Activated B cell treated with CpG ODN at 0.5 μM for 24 hours (primary cell): ENCODE measurements at regions not wholly inside any gene's neighbourhood (a gene's known extent, or its start where the extent isn't known, plus 50 kb on each side); places are given as distances from the start of the nearest gene placed in this dataset.

Experiments used
- ATAC-seq: fragments of 200-7000 bp; cut with Tn5 transposase; one replicate; pipeline ENCODE4 v1.10.0; 2021; ENCODE audit warnings: low read depth, mild to moderate bottlenecking, moderate library complexity
- CTCF ChIA-PET: fragments of 350-600 bp; sonication (Branson Sonifier 250); formaldehyde crosslinking; loops from one replicate; lab custom pipeline; 2021; ENCODE audit warnings: antibody characterized with exemption; lab: Charles Lee
- POLR2A ChIA-PET: fragments of 350-600 bp; sonication (Branson Sonifier 250); formaldehyde crosslinking; loops from one replicate; lab custom pipeline; 2021; ENCODE audit warnings: antibody characterized with exemption; lab: Charles Lee
- DNase-seq: peaks from one replicate; pipeline ENCODE4 v3.0.0; 2022
- H3K27ac Mint-ChIP-seq: one replicate; pipeline ENCODE4 v1.8.0; 2020; ENCODE audit warnings: mixed read lengths
- H3K27me3 Mint-ChIP-seq: one replicate; pipeline ENCODE4 v1.8.0; 2021; ENCODE audit warnings: mixed read lengths
- H3K36me3 Mint-ChIP-seq: one replicate; pipeline ENCODE4 v1.8.0; 2021; ENCODE audit warnings: low read depth, mixed read lengths
- H3K4me1 Mint-ChIP-seq: one replicate; pipeline ENCODE4 v1.8.0; 2021; ENCODE audit warnings: mixed read lengths
- H3K4me3 Mint-ChIP-seq: one replicate; pipeline ENCODE4 v1.8.0; 2020; ENCODE audit warnings: mild to moderate bottlenecking, mixed read lengths
- H3K9me3 Mint-ChIP-seq: one replicate; pipeline ENCODE4 v1.8.0; 2020; ENCODE audit warnings: mixed read lengths
- intact Hi-C: fragments of 100-400 bp; cut with micrococcal nuclease; formaldehyde crosslinking; loops from one replicate; pipeline ENCODE4 v1.15.1; 2024
- TF ChIP-seq, protein P1 (sequence below): fragments of 200-600 bp; IDR thresholded peaks from one replicate; pipeline ENCODE4 v1.8.0; 2022; ENCODE audit warnings: antibody characterized with exemption, mild to moderate bottlenecking

DNA sequence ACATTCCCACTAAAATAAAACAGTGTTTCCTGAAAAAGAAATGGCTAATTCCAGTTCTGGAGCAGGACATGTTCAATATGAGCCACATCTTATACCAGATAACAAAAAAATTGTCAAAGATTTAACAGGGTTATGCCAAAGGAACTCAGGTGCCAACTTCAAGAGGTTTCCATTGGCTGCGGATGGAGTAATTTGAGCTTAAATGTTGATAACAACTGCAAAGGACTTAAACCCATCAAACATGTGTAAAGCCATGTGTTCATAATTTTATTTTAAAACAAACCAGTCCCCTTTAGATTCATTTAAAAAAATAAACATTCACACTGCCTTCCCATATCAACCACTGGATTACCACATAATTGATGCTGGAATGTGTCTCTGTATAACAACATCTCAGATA is 156.4 kb upstream of the PCDH18 start:
- Mint-ChIP-seq H3K4me1 (no peaks in the 10 kb centered on the region), H3K27ac (no peak overlapping the region), H3K4me3 (no peak overlapping the region), H3K36me3 (no peaks in the 10 kb centered on the region), H3K27me3 (no peaks in the 10 kb centered on the region), H3K9me3 (no peaks in the 10 kb centered on the region)
- ATAC-seq (no peak), DNase-seq (no peak)
- ChIA-PET POLR2A (no interaction called here), CTCF (no interaction called here)
- intact Hi-C loops: no loop called here
- TF ChIP-seq, protein P1, sequence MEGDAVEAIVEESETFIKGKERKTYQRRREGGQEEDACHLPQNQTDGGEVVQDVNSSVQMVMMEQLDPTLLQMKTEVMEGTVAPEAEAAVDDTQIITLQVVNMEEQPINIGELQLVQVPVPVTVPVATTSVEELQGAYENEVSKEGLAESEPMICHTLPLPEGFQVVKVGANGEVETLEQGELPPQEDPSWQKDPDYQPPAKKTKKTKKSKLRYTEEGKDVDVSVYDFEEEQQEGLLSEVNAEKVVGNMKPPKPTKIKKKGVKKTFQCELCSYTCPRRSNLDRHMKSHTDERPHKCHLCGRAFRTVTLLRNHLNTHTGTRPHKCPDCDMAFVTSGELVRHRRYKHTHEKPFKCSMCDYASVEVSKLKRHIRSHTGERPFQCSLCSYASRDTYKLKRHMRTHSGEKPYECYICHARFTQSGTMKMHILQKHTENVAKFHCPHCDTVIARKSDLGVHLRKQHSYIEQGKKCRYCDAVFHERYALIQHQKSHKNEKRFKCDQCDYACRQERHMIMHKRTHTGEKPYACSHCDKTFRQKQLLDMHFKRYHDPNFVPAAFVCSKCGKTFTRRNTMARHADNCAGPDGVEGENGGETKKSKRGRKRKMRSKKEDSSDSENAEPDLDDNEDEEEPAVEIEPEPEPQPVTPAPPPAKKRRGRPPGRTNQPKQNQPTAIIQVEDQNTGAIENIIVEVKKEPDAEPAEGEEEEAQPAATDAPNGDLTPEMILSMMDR: no peak

DNA sequence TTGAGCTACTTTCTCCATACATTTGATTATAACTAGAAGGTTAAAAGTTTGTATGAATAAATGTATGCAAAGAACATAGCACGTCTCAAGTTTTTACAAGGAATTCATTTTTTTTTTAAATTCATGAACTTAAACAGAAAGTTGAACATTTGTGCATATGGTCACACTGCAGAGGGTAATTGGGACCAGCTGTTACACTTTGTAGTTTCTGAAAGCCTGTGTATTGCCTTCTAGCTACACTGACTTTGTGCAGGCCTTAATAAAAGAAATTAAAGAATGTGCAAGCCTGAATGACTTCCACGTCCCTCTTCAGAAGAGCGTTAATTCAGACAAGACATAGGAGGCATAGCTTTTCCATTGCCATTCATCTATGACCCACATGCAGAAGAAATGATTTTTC is 153.1 kb upstream of the PCDH18 start:
- CTCF ChIA-PET: no interaction called here
- H3K4me3 Mint-ChIP-seq: no peak overlapping the region

DNA sequence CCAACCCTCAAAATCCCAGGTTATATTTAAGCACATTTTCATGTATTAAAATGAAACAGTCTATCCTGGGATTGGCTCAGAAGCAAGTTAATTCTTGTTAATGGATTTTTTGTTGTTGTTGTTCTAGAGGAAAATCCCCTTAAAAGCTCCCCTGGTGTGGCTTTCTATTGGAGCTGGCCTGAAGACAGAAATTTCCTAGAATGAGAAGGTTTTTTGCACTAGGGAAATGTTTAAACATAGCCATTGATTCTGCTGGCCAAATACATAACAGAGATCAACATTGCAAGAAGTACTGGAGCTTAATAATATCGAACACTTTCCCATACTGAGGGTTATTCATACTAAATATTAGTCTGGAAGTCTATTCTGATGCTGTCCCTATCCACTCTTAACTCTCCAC is 148.8 kb upstream of the PCDH18 start:
- intact Hi-C loops: no loop called here
- H3K4me1 Mint-ChIP-seq: no peaks in the 10 kb centered on the region
- TF ChIP-seq, protein P1: no peak
- H3K27me3 Mint-ChIP-seq: no peaks in the 10 kb centered on the region
- H3K9me3 Mint-ChIP-seq: no peaks in the 10 kb centered on the region
- H3K36me3 Mint-ChIP-seq: no peaks in the 10 kb centered on the region
- H3K27ac Mint-ChIP-seq: no peak overlapping the region
- CTCF ChIA-PET: no interaction called here
- H3K4me3 Mint-ChIP-seq: no peak overlapping the region
- POLR2A ChIA-PET: no interaction called here
- DNase-seq (no peak), ATAC-seq (no peak)

More for the DNA sequence above, 153.1 kb upstream of the PCDH18 start:
- no peaks in the 10 kb centered on the region for H3K27me3 Mint-ChIP-seq
- DNase-seq (no peak), ATAC-seq (no peak)
- TF ChIP-seq, protein P1: no peak
- POLR2A ChIA-PET: no interaction called here
- no peak overlapping the region for H3K27ac Mint-ChIP-seq
- H3K9me3 Mint-ChIP-seq: no peaks in the 10 kb centered on the region
- H3K36me3 Mint-ChIP-seq: no peaks in the 10 kb centered on the region
- intact Hi-C loops: no loop called here
- H3K4me1 Mint-ChIP-seq: no peaks in the 10 kb centered on the region

DNA sequence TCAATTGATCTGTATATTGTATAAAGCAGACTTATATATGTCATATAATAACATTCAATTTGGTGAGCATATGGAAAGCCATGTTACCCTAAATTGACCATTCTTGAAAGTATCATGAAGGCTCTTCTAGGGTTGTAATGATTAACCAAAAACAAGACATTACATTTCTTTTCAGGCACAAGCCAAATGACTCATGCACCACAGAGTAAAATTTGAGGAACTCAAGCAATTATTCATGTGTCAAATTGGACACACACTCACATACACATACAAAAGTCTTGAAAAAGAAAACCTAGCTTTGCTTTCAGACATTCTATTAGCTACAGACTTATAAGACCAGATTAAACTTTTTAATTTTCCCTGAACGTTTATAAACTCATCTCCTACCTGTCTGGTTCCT is 146.5 kb upstream of the PCDH18 start:
- no peaks in the 10 kb centered on the region for H3K27me3 Mint-ChIP-seq
- ChIA-PET POLR2A (no interaction called here), CTCF (no interaction called here)
- DNase-seq (no peak), ATAC-seq (no peak)
- H3K4me3 Mint-ChIP-seq: no peak overlapping the region
- no peaks in the 10 kb centered on the region for H3K4me1 Mint-ChIP-seq
- no peaks in the 10 kb centered on the region for H3K9me3 Mint-ChIP-seq
- no peaks in the 10 kb centered on the region for H3K36me3 Mint-ChIP-seq
- intact Hi-C loops: no loop called here
- TF ChIP-seq, protein P1: no peak
- no peak overlapping the region for H3K27ac Mint-ChIP-seq

DNA sequence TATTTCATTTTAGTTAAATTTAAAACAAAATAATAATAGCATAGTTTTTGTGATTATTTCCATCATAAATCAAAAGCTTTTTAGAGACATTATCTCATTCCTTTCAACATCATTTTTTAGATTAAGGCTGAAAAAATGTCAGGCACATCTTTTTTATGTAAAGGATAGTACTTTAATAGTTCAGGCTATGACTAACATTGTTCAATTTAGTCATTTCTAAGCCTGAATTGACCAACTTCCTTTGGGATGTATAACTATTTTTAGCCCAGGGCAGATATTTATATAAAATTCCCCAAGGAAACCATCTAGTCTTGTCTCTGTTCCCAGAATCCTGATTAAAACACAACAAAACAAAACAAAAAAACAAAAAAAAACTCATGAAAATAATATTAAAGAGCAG is 145.6 kb upstream of the PCDH18 start:
- no peaks in the 10 kb centered on the region for H3K9me3 Mint-ChIP-seq
- H3K4me1 Mint-ChIP-seq: no peaks in the 10 kb centered on the region
- H3K27me3 Mint-ChIP-seq: no peaks in the 10 kb centered on the region
- CTCF ChIA-PET: no interaction called here
- H3K27ac Mint-ChIP-seq: no peak overlapping the region
- TF ChIP-seq, protein P1: no peak
- H3K36me3 Mint-ChIP-seq: no peaks in the 10 kb centered on the region
- no peak overlapping the region for H3K4me3 Mint-ChIP-seq
- POLR2A ChIA-PET: no interaction called here
- DNase-seq (no peak), ATAC-seq (no peak)
- intact Hi-C loops: no loop called here
